A172 (cell line): ENCODE measurements at regions not wholly inside any gene's neighbourhood (a gene's known extent, or its start where the extent isn't known, plus 50 kb on each side); places are given as distances from the start of the nearest gene placed in this dataset.
"Not testable (repeated sequence)": the region's sequence is repeated elsewhere in the genome, so short reads cannot be mapped to it uniquely, and the experiment has no call there.

Experiments used
- DNase-seq: peaks from one replicate; pipeline ENCODE4 v3.0.0-alpha.2; 2015; ENCODE audit warnings: low spot score

DNA sequence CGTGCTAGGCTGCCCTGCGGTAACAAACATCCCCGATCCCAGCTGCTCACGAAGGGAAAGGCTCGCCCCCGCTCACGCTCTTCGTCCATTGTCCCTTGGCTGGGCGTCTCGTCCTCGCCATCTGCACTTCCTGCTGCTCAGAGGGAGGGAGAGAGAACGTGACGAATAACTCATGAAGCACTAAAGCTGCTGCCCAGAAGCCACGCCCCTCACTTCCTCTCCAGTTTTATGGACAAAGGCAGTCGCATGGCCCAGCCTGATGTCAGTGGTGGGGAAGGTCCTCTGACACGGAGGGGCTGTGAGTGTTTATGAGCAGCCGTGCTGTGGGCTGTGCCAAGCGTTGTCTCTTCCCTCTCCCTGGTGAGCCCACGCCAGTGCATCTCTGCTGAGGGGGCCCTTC lies 235.9 kb upstream of the SFSWAP start:
- not testable (repeated sequence) for DNase-seq

DNA sequence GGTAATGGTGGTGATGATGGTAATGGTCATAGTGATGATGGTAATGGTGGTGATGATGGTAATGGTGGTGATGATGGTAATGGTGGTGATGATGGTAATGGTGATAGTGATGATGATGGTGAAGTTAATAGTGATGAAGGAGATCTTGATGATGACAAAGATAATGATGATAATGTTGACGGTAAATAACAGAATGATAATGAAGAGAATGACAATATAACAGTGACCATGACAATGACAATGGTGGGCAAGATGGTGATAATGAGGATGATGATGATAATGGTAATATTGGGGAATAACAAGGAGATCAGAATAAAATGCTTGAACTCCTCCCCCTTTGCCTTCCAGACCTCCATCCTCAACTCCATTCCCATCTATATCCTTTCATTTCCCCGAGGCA lies 233.3 kb upstream of the SFSWAP start:
- DNase-seq, result no peak

DNA sequence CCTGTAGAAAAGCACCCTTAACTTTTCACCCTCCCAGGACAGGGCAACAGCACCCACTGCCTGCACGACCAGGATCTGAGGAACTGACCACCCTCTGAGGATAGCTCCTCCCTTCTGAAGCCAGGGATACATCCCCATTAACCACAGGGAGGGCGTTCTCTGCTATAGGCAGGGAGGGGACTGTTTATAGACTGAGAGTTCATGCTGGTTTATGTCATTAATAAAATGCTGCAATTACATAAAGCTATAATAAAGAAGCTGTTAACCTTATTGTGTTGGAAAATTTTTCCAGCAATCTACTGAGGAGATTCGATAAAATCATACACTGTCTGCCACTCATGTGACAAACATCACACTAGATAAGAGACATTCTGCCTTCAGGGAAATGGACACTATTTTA lies 232.4 kb upstream of the SFSWAP start:
- DNase-seq, result no peak

DNA sequence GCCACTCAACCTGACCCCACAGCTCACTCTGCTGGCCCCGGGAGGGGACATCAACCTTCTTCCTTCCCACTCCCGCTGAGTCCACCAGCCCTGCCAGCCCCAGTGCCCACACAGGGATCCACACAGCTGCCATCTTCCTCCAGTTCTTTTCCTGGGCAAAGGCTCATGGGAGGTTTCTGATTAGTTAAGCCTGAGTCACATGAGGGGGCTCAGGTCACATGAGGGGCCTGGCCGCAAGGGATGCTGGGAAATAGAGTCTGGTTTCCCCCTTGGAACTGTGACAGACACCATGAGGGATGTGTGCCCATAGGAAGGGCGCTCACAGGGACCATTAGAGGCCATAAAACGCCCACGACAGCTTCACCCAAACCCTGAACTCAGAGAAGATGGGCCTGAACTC lies 228.7 kb upstream of the SFSWAP start:
- no peak for DNase-seq

DNA sequence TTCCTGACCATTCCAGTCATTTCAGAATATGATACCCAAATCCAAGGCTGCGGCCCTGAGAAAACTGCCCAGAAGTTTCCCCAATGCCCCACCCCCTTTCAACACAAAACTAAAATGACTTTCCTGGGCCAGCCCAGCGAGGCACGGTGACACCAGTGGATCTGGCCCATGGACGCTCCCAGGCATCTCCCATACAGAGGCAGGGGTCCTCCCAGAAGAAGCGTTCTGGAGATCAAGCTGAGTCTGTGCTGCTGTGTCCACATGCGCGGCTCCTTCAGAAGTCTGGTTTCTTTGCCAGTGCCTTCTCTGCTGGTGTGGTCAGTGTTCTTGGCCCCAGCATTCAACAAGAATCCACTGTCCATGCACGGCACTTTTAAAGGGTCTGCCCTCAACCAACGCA lies 228.2 kb upstream of the SFSWAP start:
- no peak for DNase-seq

DNA sequence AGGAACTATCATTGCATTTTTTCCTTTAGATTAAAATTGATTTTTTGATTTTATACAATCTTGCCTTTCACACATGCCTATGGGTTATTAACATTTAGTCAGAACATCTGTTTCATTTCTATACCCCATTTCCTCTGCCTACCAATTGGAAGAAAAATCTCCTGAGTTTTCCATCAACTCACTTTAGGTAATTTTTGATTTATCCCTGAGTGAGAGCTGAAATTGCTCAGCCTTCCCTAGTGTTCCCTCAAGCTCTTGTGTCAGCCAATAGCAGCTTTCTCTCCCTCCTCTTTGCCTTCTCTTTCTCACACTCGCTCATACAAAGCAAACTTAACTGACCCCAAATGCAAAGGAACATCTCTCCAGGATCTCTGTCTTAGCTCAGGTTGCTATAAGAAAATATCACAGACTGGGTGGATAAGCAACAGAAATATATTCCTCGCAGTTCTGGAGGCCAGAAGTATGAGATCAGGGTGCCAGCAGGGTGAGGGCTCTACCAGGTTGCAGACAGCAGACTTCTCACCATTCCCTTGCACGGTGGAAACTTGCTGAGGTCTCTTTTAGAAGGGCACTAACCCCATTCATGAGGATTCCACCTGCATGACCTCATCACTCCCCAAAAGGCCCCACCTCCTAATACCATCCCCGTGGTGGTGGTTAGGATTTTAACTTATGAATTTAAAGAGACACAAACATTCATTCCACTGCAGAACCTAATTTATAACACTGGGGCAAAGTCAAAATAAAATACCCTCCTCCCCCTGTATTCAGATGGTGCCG lies 224.2 kb upstream of the SFSWAP start:
- no peak for DNase-seq

DNA sequence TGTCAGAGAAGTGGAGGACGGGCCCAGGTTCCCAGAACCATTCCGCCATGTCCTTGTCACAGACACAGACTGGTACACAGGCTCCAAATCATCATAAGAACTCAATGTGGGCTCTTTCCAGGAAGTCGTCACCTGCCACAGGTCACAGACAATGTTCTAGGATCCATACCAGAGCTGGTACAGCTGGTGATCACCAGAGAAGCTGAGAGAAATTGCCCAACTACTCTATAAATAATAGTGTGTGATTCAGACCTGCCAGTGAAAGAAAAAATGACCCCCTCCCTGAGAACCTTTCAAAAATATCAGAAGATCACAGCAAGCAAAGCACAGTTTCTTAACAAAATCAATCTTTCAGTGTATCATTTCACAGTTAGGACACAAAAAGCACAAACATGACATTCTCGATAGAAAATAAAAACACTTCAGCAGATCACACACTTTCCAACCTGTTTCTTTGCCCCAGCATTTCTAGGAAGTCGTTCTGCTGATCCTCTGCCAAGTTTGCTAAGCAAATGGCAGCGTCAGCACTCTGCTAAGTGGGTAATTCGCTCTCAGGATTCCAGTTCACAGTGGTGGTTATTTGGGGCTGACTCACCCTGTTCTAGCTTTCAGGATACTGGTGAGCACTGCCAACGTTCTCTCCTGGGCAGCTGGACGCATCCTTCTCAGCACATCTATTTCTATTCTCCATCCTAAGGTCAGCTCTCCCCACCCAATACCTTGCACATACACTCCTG lies 223.3 kb upstream of the SFSWAP start:
- peak; percentile 64 for DNase-seq

DNA sequence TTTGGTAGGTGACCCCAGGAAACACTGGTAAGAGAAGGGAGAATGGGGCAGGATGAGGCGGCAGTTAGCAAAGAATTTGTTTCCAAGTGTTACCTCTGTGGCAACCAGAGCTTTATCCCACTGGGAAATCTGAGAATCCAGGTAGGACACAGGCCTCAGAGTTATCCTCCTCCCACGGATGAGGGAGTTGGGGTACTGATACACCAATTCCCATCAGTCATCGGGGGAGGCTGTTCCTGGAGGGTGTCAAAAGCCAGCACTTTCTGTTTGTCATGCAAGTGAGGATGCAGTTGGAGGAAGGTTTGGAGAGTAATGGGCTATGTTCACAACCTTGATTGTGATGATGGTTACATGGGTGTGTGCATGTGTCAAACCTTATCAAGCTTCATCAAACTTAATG lies 221.2 kb upstream of the SFSWAP start:
- DNase-seq, result no peak

DNA sequence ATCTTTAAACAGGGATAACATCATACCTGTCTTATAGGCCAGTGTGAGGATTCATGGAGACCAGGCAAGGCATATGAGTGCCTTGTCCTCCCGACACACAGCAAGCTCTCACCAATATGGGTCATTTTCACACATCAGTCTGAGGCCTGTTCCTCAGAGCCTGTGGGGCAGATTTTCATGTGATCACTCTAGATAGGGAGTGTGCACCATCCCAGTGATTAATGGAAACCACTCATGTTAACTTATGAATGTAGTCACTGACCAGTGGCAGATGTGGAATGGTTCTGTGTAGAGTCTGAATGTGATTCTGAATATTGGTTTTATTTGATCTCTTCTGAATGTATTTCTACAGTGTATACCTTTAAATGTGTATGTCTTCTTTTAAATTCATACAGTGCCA lies 219.7 kb upstream of the SFSWAP start:
- DNase-seq, result no peak

DNA sequence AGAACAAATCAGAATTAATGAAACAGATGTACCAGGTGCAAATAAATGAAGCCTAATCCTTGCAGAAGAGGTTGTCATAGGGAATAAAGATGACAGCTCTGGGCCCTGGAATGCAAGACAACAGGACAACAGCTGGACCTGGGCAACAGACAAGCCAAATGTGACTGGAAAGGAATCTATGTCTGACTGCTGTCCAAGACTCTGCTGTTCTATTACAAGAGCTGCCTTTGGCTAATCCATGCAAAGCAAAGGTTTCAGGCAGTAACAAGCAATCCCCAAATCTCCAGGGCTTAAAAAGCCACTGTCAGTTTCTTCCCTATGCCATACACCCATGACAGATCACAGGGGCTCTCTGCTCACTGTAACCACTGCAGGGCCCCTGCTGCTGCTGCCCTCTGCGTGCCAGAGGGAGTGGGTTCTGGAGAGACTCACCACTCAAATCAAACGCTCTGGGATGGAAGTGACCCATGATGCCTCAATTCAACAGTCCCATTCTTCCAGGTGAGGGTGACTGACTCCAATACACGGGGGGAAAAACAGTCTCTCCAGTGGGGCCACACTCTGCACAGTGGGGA lies 218.9 kb upstream of the SFSWAP start:
- DNase-seq, result no peak

DNA sequence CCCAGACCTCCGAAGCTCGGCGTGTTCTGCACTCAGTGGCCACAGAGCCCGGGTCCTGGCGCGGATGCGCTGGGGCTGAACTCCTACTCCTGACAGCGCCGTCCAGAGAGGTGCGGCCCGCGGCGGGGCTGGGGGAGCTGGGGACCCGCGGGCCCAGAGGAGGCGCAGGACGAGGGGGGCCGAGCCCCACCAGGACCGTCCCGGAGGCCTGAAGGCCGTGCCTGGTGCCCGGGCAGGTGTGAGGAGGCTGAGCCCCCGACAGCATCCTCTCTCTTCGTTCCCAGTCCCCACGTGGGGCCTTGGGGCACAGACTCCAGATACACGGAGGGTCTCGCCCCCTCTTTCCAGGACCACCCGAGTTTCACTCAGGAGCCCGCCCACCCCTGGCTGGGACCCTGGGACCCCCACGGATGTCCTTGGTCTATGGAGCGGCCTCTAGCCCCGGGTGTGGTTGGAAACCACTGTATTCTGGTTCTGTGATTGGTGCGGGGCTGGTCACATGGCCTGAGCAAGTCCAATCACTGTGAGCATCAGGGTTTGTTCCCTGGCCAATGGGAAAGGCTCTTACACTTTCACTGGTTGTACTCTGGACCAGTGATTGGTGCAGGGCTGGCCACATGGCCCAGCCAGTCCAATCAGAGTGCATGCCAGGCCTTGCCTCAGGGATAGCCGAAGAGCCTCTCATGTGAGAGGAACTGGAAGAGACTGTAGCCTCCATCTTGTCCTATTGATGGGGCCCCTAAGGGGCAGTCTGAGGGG lies 217.6 kb upstream of the SFSWAP start:
- peak; percentile 12 for DNase-seq

DNA sequence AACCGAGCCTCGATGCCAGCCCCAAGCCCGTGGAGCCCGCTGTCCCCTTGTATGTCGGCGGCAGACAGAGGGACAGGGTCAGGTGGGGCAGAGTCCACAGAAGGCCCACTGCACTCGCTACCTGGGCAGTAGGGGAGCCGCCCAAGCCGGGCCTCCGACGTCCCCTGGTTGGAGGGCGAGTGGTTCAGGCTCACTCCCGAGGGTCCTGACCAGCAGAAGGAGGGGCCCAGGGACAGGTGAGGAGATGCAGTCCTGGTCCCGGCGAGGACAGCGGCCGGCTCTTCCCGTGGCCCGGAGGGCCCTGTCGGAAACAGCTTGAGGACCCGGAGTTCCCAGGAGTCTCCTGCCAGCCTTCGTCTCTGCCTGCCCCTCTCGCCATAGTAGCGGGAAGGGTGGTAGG lies 216.7 kb upstream of the SFSWAP start:
- no peak for DNase-seq

DNA sequence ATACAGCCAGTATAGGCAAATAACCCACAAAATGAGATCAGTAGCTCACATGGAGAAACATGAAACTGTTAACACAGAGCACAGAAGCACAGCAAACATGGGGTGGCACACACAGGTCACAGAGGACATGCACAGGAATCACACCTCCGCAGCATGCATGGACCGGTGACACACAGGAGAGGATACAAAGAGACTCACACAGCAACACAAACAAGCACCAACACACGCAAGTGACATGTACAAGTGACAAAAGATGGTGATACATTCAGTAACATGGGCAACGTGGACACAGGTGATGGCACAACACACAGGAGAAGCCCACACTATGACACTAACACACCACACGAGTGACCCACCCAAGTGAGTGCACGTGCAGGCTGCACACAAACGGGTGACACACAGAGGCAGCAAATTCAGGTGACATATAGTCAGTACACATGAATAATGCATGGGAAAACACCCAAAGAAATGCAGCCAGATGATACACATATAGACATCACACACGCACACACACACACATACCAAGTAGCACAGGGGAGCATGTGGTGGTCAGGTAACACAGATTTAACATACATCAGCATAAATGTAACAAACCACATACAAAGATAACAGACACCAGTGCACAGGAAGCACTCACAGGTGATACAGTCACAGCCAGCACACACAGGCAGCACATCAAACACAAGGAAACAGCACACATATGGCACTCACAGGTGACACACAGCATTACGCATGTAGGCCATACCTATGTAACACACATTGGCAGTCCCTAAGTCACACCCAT lies 216.0 kb upstream of the SFSWAP start:
- DNase-seq, result no peak

DNA sequence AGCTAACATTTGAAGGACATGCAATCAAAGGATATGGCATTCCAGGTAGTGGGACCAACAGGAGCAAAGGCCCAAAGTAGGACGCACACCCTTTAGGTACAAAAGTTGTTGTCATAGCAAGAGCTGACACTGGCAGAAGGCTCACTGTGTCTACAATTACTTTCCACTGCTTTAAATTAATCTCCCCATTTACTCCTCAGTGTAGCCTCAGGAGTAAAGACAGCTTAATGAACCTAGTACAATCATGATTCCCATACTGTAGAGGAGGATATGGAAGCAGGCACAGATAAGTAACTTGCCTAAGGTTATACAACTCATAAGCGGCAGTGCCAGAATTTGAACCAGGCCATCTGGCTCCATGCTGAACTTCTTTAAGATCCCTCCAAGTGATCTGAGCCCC lies 212.9 kb upstream of the SFSWAP start:
- no peak for DNase-seq

DNA sequence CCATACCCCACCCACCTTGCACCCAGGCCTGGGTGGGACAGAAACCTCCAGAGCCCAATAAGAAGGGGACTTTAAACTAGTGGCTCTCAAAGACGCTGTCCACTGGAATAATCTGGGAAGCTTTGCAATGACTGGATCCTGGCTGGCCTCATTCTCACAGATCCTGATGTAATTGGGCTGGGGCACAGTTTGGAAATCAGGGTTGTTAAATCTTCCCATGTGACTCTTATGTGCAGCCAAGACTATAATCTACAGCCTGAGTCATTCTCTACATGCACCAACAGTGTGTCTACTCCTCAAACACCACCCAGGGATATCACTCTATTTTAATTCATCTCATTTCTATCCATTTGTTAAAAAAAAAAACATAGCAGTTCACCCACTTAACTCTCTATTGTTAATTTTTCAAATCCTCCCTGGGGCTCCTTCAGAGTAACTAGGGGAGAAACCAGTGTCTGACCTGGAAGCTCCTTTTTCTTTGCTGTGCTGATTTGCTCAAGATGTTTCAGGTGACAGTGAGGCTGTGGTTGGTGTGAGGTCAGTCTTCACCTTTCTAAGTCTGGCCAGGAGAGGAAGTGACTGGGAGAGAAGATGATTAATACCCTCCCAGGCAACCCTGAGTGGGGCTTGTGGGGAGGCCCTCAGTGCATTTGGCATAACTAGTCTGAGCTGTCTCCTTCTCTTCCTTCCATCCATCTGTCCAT lies 211.6 kb upstream of the SFSWAP start:
- no peak for DNase-seq

DNA sequence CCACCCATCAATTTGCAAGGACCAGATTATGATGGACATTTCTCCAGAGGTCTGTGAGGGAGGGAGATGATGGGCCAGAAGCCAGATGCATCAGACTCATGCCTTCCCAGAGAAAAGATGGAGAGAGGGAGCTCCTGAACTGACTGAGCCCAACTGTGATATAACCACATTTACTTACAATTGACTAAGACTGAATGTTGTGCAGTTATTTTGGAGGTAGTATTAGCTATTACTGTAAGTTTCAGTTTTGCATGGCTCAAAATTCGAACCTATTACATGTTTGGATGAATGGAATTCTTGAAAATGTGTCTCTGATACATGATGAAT lies 211.1 kb upstream of the SFSWAP start:
- DNase-seq, result no peak

DNA sequence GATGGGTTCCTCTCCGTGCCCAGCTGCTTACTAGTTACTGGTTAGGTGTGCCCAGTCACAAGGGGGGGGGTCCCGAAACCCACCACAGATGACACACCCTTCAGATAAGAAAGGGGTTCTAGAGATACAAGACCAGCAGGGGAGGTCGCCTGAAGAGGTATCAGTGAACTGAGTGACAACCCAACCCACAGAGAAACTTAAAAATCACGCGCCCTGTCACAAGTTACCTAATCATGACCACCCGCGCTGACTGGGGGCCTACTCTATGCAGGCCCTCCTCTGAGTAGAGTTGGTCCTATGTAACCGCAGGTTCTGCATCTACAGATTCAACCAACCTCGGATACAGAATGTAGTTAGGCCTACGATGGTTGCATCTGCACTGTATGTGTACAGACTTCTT lies 210.3 kb upstream of the SFSWAP start:
- no peak for DNase-seq

DNA sequence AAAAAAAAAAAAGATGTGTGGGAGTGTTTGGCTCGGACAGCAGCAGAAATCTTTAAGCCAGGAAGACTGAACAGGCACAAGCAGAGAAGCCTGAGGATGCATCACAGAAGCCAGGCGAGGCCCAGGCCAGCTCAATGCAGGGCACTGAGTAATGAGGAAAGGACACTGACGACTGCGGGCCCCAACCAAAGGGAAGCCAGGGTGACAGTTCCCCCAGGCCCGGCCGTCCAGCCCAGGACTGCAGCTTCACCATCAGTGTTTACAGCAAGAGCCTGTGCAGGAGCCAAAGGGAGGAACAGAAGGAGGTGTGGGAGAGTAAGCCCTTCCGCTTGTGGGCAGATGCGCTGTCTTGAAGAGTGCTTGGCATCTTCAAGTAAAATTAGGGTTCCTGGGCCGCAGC lies 205.3 kb upstream of the SFSWAP start:
- DNase-seq, result no peak

DNA sequence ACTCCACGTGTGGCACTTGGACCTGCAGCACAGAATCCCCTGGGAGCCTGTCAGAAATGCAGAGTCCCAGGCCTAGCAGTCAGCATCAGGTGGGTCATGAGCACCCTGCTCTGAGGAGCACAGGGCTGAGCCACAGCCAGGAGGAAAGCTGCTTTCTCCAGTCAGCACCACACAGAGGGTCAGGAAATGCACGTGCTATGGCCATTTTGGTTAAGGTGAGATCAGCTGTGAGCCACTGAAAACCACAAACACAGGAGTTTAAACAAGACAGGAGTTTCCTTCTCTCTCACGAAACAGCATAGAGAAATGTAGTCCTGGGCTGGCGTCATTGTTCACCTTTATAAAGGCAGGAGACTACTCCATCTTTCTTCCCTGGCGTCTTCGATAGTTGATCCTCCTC lies 204.5 kb upstream of the SFSWAP start:
- DNase-seq, result no peak

DNA sequence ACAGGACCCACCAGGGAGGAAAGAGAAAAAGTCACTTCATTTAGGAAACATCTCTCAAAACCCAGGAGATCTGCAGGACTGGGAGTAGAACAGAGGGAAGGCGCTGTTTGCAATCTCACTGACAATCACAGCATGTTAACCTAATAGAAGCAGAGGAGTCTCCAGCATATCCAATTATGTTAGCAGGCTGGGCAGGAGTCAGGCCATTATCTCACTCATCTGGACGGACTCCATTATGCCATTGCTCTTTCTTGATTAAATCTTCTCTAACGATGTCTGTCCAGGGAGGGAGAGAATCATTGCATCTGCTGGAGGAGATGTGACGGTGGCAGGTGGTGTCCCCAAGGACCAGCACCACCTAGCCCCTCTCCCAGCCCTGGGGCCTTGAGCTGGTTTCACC lies 203.8 kb upstream of the SFSWAP start:
- DNase-seq, result no peak

DNA sequence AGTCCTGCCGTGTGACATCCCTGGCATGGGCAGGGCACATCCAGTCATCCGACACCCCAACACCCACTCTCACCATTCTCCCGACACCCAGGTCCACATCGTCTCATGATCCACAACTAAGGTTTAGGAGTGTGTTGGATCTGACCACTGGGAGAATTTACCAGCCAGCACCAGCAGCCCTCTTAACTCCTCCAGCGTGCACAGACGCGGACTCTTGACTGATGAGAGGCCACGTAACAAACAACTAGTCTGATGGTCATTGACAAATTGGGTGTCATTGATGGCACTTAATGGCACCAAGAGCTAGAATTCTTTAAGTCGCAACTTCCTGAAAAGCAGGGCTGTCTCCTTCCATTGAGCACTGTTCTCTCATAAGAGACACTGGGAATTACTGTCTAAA lies 203.0 kb upstream of the SFSWAP start:
- no peak for DNase-seq
